ENCODE measurements at regions not wholly inside any gene's neighbourhood (a gene's known extent, or its start where the extent isn't known, plus 50 kb on each side); places are given as distances from the start of the nearest gene placed in this dataset.
"Not testable (repeated sequence)": the region's sequence is repeated elsewhere in the genome, so short reads cannot be mapped to it uniquely, and the experiment has no call there.

DNA sequence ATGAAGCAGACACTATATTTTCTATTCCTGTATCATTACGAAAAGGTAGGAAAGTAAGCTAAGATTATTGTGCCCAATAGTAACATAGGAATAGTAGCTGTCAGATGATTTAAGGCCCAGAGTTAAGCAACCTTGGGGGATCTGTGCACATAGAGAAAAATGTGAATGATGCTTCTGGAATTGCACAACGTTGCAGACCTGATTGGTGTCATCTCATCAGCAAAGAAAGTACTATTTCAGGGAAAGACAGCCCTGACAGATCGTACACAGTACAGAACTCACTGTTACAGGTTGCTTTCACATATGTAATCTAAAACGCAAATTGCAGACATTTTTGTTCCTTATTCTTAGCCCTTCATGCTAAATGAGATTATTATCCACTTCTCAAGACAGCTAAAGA, 535.9 kb downstream of the TRIB2 start:
- DNase-seq, result no peak

DNA sequence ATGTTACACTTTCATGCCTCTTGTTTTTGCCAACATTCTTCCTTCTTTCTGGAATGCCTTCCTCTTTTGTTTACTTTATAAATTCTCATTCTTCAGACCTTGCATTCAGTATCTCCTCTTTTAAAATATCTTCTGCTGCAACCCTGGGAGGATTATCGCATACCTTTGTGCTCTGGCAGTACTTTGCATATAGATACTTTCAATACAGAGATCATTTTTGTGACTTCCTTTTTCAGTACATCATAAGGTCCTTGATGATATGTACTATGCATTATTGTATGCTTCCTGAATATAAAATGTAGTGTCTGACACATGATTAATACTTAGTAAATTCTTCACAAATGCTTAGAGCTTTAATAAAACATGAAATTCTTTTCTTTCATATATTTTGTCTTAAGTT, 538.7 kb downstream of the TRIB2 start:
- DNase-seq, result no peak

DNA sequence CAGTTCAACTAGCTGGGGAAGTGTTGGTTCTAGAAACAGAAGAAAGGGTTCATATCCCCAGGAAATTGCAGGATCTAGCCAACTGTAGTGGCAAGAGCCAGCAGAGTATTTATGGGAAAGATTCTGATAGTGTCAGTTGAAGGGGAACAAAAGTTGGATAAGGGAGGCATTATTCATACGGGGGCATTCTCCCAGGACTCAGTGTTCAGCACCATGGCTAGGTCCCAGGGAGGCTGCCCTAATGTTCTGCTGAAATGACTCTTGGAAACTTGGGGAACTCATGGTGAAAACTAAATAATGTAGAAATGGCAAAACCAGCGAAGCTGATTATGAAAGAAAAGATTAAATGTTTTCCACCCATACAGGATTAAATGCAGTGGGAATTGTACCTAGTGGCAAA, 543.7 kb downstream of the TRIB2 start:
- no peak for DNase-seq

DNA sequence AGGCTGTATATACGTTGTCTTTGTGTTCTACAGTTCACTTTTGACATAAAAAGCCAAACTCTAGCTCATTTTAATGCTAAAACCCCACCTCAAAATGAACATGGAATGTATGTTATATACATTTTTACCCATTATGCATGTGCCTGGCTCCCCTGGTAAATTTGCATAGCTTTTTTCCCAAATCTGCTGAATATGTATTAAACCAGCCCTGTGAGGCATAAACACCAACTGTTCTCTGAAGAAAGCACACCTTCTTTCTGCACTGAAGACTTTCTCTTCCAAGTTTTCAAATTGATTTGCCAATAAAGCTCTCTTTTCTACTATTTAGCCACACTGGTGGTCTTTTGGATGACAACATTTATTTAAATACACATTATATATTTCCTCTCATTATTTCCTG, 549.4 kb downstream of the TRIB2 start:
- DNase-seq, result no peak

DNA sequence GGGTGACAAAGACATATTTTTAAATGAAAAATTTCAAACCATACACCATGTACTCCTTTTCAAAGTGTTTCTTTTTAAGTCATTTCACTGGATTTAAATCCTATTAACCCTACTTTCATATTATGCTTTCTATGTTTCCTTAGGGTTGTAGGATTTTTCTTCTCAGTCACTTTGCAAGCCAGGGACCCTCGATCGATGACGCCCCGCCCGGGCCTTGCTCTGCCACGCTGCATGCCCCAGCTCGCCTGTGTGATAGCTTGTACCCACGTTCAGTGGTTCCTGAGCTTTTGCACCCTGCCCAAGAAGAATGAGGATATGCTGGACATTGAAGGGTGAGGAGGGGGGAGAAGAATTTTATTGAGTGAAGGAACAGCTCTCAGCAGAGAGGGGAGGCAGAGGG, 568.0 kb downstream of the TRIB2 start:
- DNase-seq, result no peak

DNA sequence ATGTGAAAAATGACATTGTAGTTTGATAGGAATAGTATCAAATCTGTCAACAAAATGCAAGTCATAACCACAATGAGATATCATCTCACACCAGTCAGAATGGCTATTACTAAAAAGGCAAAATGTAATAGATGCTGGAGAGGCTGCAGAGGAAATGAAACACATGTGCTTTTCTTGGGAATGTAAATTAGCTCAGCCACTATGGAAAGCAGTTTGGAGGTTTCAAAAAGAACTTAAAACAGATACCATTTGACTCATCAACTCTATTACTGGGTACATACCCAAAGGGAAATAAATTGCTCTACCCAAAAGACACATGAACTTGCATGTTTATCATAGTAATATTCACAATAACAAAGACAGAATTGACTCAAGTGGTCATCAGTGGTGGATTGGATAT, 572.6 kb downstream of the TRIB2 start:
- DNase-seq, result no peak

DNA sequence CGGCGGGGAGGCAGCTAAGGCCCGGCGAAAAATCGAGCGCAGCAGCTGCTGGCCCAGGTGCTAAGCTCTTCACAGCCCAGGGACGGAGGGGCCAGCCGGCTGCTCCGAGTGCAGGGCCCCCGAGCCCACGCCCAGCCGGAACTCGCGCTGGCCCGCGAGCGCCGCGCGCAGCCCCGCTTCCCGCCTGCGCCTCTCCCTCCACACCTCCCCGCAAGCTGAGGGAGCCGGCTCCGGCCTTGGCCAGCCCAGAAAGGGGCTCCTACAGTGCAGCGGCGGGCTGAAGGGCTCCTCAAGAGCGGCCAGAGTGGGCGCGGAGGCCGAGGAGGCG, 591.7 kb downstream of the TRIB2 start:
- not testable (repeated sequence) for DNase-seq

DNA sequence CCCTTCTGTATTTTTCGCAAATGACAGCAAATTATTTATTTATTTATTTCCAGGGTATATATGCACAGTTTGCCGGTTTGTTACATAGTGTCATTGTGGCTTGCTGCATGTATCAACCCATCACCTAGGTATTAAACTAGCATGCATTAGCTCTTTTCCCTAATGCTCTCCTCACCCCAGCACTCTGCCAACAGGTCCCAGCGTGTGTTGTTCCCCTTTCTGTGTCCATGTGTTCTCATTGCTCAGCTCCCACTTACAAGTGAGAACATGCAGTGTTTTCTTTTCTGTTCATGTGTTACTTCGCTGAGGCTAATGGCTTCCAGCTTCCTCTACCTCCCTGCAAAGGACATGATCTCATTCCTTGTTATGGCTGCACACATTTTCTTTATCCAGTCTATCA, 592.3 kb downstream of the TRIB2 start:
- no peak for DNase-seq

DNA sequence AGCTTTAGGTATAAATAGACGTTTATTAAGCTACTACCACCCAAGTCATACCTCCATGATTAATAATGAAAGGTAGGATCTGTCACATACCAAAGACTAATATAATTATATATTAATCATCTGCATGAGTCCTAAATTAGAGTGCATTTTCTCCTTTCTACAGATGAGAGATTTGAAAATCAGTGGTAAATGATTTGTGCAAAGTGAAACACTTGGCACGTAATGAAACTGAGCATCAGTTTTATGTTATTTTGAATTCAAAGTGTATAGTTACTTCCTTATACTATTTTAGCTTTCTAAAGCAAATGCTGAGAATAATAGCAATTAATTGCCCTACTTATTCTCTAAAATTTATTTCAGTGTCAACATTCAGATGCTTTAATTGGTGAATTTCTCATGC, 615.3 kb downstream of the TRIB2 start:
- no peak for DNase-seq

DNA sequence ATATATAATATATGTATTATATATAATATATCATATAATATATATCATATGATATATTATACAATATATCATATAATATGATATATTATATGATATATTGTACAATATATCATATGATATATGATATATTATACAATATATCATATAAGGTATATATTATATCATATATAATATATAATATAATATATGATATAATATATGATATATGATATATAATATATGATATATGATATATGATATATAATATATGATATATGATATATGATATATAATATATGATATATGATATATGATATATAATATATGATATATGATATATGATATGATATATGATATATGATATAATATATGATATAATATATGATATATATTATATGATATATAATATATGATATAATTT, 617.3 kb downstream of the TRIB2 start:
- DNase-seq, result not testable (repeated sequence)

DNA sequence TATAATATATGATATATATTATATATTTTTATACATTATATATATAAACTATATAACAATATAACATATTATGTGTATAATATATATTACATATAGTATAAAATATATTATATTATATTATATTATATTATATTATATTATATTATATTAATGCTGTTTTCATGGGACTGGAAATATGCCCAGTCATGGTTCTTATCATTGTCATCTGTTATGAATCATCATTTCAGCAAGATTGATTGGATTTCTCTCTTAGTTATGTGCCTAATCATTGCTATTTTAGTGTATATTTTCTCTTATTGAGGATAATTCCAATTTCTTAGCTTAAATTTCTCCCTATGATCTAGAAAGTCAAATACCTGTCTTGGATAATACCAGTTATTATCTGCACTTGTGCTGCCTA, 617.8 kb downstream of the TRIB2 start:
- DNase-seq, result no peak

DNA sequence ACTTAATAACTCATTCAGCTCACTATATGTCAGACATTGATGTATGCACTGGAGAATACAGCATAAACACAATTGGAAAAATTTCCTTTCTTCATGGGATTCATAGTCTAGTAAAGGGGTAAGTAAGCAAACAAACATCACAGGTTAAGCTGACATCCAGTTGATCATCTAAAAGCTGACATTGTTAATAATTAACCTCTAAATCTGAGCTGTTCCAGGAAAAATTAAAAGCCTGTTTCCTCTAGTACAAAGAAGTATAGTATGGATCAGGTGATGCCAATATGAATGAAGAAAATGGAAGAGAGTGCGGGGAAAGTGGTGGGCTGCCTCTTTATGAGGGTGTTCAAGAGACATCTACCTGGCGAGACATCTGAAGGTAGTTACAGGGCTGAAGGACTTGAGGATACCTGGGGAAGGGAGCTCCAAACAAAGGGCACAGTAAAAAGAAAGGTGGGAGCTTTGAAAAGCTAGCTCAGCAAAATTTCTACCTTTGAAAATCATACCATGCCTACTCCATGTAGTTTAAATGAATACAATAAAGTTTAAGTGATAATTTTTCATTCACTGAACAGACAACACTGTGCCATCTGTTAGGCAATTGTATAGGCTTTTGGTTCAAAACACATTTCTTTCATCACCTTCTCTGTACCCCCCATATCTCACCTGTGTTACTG, 619.3 kb downstream of the TRIB2 start:
- DNase-seq, result no peak

DNA sequence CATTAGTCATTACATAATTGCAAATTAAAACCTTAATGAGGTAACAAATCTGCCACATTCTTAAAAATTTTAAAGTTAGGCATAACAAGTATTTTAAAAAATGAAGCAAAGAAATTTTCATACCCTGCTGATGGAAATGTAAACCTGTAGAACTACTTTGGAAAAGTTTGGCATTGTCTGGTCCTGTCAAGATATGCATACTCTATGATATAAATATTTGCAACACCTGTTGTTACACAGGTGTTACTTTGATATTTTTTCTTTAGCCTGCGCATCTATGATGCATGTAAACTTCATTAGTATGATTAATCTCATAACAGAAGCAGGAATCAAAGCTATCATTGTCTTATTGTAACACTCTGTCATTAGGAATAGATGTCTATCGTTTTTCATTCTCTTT, 634.3 kb downstream of the TRIB2 start:
- no peak for DNase-seq

DNA sequence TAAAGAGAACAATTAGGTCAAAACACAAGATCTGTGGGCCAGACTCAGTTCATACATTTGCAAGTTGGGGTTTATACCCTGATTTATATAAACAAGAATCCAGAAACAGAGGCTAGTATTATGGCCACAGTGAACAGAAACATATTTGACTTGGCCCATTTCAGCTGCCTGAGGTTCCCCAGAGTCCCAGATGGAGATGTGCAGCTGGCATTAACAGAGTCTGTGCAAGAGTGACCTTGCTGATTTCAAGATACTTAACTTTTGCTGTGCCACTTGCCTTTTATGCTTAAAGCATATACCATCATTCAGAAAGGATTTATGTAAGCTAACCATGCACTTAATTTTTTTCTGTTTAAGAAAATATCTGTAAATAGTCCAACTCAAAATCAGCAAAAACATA, 636.3 kb downstream of the TRIB2 start:
- no peak for DNase-seq

DNA sequence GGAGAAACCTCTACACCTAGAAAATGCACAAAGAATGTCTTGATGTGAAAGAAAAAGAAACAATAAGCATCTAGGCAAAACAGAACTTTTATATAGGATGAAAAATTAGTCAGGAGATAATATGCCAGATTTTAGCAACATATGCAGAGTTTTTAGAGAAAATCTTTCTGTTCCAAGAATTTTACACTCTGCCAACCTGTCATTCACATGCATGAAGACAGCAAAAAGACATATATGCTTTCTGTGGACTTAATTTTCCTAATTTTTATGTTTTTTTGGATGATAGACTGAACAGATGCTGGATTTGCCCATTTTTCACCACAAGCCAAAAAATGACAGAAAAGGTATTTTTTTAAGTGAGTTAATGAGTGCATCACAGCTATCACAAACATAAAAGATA, 637.3 kb downstream of the TRIB2 start:
- no peak for DNase-seq

DNA sequence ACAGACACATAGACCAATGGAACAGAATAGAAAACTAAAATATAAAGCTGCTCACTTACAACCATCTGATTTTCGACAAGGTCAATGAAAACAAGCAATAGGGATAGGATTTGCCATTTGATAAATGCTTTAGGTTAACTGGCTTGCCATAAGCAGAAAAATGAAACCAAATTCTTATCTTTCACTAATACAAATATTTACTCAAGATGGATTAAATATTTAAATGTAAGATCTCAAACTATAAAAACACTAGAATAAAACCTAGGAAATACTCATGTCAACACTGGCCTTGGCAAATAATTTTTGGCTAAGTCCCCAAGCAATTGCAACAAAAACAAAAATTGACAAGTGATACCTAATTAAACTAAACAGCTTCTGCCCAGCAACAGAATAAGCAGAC, 665.2 kb downstream of the TRIB2 start:
- DNase-seq, result not testable (repeated sequence)

DNA sequence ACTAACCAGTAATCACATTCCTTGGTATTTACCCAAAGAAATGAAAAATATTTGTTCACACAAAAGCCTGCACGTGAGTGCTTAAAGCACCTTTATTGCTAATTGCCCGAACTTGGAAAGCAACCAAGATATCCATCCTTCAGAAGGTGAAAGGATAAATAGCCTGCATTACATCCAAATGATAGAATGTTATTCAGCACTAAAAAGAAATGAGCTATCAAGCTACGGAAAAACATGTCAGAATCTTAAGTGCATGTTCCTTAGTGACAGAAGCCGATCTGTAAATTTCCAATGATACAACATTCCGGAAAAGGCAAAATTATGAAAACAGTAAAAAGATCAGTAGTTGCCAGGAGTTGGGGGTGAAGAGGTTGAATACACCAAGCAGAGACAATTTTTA, 672.4 kb downstream of the TRIB2 start:
- DNase-seq, result not testable (repeated sequence)

DNA sequence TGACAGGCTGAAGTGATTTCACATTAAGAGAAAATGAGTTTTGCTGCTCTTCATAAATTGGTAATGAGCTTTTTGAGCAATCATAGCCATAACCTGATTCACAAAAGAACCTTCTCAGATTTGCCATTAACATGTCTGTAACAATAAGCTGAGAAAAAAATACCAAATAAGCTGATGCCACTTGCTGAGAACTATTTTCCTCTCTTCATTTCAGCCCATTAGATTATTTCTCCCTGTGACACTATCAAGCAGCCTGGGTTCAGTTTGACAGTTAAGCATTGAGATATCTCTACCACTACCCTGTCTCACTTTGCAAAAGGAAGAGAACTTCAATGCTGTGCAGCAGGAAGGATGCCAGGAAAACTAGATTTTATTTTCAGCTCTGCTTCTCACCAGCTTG, 673.9 kb downstream of the TRIB2 start:
- DNase-seq, result no peak

DNA sequence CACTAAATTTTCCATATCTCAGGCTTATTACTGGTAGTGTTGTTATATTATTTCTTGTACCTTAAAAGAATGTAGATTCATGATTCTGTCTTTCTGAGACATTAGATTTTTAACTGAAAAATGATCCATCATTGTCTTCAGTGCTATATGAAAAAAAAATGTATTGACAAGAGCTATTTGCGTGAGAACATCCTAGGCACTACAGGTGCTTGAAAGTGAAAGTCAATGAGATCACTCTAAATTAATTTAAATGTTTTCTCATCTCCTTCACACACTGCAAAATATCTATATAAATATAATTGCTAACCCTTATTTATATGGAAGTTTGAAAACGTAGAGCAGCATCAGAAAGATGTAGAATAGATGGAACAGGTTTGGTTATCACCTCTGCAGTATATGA, 684.6 kb downstream of the TRIB2 start:
- no peak for DNase-seq

DNA sequence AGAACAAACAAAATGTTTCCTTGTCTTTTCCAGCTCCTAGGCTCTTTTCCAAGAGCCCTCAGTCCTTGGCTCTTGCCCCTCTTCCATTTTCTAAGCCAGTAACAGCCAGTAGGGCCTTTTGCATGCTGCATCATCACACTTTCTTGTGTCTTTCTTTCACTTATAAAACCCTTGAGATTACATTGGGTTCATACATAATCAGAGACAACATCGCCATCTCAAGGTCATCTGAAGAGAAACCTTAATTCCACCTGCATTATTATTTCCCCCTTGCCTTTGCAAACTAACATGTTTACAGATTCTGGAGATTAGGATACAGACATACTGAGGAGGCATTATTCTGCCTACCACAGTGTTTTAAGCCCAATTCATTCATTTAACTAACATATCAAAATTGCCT, 697.3 kb downstream of the TRIB2 start:
- no peak for DNase-seq

DNA sequence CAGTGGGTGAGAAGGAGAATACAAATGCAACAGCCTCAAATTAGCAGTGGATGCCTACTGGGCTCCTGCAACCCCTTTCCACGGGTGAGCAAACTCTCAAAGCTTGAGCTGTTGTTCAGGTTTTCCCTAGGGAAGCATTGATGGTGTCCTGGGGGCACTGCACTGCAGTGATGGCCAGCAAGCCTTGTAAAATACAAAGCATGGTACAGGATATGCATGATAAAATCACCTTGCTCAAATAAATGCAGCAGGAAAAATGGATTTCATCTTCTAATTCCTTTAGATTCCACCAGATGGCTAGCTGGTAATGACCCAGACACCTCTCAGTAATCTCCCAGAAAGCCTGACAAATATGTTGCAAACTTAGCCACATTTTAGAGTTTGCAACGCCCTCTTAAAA, 698.2 kb downstream of the TRIB2 start:
- DNase-seq, result no peak

DNA sequence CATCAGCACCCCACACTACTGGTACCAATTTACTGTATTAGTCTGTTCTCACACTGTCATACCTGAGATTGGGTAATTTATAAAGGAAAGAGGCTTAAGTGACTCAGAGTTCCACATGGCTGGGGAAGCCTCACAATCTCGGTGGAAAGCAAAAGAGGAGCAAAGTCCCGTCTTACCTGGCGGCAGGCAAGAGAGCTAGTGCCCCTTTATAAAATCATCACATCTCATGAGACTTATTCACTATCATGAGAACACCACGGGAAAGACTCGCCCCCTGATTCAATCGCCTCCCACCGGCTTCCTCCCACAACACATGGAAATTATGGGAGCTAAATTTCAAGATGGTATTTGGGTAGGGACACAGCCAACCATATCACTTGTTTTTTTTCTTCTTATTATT, 717.2 kb downstream of the TRIB2 start:
- DNase-seq, result no peak

DNA sequence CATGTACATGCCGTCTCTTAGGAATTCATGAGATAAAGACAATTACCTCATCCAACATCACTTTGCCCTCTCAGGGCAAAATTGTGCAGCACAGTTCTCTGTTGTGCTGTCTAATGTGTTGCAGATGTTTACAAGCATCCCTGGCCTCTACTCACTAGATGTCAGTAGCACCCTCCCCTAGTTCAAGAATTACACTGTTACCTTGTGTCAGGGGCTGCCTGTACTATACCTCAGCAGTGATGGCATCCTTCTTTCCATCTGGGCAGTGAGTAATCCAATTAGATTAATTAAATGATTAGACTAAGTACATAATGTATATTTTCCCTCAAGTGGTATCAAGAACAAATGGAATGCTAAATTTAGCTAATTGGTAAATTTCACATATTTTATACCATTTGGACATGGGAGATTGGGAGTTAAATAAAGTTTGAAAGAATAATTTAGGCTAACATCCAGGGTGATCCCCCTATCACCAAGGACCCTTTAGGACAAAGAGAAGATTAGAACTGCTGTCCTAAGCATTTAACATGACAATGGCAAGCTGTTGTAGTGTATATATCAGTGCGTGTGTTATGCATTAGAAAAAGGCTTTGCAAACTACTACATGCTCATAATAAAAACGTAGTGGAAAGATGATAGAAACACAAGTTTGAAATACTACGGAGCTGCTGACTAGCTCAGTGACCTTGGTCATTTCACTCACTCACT, 727.0 kb downstream of the TRIB2 start:
- DNase-seq, result not testable (repeated sequence)

DNA sequence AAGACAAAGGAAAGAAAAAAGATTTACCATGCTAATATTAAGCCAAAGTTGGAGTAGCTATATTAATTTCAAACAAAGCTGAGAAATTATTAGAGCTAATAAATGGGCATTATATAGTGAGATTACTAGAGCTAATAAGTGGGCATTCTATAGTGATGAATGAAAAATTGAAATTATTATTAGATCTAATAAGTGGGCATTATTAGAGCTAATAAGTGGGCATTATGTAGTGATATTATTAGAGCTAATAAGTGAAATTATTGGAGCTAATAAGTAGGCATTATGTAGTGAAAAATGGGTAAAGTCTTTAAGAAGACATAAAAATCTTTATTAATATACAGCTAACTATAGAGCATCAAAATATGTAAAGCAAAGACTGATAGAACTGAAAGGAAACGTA, 745.7 kb downstream of the TRIB2 start:
- DNase-seq, result no peak

DNA sequence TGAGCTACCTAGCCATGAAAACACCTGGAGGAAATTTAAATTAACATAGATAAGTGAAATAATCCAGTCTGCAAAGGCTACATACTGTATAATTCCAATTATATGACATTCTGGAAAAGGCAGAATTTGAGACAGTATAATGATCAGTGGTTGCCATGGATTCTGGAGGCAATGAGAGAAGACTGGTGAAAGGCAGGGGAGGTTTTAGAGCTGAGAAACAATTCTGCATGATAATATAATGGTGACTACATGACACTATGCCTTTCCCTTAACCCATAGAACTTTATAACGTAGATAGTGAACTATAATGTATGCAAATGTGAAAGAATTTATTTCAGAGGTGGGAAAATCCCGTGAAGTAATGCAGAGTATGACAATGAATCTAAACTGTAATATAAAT, 749.3 kb downstream of the TRIB2 start:
- no peak for DNase-seq

All from effector CD8-positive, alpha-beta T cell (primary cell).